Ishikawa (cell line): ENCODE measurements at regions not wholly inside any gene's neighbourhood (a gene's known extent, or its start where the extent isn't known, plus 50 kb on each side); places are given as distances from the start of the nearest gene placed in this dataset.

Experiments
- RAD21 ChIP-seq: IDR thresholded peaks from 2 replicates; pipeline ENCODE4 v1.6.1; 2012; ENCODE audit warnings: low read depth
- TAF1 ChIP-seq: IDR thresholded peaks from 2 replicates; pipeline ENCODE4 v1.6.1; 2012; ENCODE audit warnings: low read depth, mild to moderate bottlenecking
- TCF12 ChIP-seq: IDR thresholded peaks from 2 replicates; pipeline ENCODE4 v1.6.1; 2012; ENCODE audit warnings: low read depth
- TEAD4 ChIP-seq: IDR thresholded peaks from 2 replicates; pipeline ENCODE4 v1.6.1; 2012
- YY1 ChIP-seq: IDR thresholded peaks from 2 replicates; pipeline ENCODE4 v1.6.1; 2012; ENCODE audit warnings: low read depth
- TF ChIP-seq, protein P1 (sequence below): IDR thresholded peaks from 2 replicates; pipeline ENCODE4 v1.6.1; 2012; ENCODE audit warnings: low read depth, mild to moderate bottlenecking

DNA sequence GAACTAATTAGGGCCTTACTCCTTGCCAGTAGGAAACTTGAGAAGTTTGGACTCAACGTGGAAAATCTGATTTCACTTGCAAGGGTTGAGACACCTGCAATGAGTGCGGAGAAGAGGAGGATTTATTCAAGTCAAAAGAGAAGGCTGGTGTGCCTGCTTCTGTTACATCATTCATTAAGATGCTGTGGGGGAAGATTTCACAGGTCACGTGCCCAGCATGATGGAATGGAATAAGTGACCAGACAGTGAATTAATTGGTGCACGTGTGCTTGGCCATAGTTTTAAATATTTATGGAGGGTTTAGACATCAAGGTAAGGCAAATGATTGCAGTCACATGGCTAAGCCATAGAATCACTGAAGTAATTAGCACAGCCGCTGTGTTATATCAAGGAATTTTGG, 155.0 kb downstream of the C7orf25 start:
- no peak for TF ChIP-seq RAD21
- no peak for TF ChIP-seq TEAD4
- TF ChIP-seq, protein P1, sequence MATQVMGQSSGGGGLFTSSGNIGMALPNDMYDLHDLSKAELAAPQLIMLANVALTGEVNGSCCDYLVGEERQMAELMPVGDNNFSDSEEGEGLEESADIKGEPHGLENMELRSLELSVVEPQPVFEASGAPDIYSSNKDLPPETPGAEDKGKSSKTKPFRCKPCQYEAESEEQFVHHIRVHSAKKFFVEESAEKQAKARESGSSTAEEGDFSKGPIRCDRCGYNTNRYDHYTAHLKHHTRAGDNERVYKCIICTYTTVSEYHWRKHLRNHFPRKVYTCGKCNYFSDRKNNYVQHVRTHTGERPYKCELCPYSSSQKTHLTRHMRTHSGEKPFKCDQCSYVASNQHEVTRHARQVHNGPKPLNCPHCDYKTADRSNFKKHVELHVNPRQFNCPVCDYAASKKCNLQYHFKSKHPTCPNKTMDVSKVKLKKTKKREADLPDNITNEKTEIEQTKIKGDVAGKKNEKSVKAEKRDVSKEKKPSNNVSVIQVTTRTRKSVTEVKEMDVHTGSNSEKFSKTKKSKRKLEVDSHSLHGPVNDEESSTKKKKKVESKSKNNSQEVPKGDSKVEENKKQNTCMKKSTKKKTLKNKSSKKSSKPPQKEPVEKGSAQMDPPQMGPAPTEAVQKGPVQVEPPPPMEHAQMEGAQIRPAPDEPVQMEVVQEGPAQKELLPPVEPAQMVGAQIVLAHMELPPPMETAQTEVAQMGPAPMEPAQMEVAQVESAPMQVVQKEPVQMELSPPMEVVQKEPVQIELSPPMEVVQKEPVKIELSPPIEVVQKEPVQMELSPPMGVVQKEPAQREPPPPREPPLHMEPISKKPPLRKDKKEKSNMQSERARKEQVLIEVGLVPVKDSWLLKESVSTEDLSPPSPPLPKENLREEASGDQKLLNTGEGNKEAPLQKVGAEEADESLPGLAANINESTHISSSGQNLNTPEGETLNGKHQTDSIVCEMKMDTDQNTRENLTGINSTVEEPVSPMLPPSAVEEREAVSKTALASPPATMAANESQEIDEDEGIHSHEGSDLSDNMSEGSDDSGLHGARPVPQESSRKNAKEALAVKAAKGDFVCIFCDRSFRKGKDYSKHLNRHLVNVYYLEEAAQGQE: no peak
- TF ChIP-seq TAF1: no peak
- TF ChIP-seq YY1: no peak
- no peak for TF ChIP-seq TCF12
